ENCODE measurements at regions not wholly inside any gene's neighbourhood (a gene's known extent, or its start where the extent isn't known, plus 50 kb on each side); places are given as distances from the start of the nearest gene placed in this dataset.

DNA sequence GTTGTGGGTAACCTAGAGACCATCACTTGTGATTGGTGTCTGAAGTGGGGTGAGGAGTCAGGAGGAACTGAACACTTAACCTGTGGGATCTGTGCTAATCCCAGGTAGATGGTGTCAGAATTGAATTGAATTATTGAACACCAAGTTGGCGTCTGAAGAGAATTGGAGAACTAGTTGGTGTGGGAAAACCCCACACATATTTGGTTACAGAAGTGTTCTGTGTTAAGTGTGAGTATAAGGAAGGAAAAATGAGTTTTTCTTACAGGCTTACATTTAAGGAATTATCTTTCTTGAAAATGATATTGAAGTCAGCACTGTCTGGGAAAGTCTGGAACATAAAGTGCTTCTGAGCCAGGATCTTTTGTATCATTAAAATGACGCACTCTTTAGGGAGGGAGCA, 182.9 kb upstream of the ECI2 start:
- TF ChIP-seq, protein P1, sequence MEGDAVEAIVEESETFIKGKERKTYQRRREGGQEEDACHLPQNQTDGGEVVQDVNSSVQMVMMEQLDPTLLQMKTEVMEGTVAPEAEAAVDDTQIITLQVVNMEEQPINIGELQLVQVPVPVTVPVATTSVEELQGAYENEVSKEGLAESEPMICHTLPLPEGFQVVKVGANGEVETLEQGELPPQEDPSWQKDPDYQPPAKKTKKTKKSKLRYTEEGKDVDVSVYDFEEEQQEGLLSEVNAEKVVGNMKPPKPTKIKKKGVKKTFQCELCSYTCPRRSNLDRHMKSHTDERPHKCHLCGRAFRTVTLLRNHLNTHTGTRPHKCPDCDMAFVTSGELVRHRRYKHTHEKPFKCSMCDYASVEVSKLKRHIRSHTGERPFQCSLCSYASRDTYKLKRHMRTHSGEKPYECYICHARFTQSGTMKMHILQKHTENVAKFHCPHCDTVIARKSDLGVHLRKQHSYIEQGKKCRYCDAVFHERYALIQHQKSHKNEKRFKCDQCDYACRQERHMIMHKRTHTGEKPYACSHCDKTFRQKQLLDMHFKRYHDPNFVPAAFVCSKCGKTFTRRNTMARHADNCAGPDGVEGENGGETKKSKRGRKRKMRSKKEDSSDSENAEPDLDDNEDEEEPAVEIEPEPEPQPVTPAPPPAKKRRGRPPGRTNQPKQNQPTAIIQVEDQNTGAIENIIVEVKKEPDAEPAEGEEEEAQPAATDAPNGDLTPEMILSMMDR (IDR thresholded peaks at IDR 0.05; ENCODE audit: low read length), result no peak
- TF ChIP-seq EZH2 (IDR thresholded peaks at IDR 0.05; ENCODE audit: borderline replicate concordance, low read length), result no peak

Measured in OCI-LY1 (cell line).